LNCAP (cell line): ENCODE measurements at regions not wholly inside any gene's neighbourhood (a gene's known extent, or its start where the extent isn't known, plus 50 kb on each side); places are given as distances from the start of the nearest gene placed in this dataset.

ENCODE experiments used
- TF ChIP-seq, protein P1 (sequence below): fragments of 450-650 bp; IDR thresholded peaks from 2 replicates; pipeline ENCODE4 v1.5.1; 2017; ENCODE audit warnings: mild to moderate bottlenecking

DNA sequence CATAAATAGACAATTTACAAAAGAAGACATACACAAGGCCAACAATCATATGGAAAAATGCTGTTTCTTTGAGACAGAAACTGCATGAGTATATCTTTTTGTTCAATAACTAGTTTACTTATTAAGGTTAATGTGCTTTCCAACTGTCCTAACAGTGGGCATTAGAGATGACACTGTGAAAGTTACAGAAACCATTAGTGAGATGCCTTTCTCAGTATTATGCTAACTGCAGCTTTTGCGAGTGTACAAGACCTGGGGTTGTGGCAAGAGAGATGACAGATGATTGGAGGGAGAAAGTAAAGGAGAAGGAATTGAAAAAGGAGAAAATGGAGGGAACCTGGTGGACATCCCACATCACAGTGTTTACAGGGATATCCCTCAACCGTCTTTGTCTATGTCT is 640.5 kb downstream of the ZPLD1 start:
- TF ChIP-seq, protein P1, sequence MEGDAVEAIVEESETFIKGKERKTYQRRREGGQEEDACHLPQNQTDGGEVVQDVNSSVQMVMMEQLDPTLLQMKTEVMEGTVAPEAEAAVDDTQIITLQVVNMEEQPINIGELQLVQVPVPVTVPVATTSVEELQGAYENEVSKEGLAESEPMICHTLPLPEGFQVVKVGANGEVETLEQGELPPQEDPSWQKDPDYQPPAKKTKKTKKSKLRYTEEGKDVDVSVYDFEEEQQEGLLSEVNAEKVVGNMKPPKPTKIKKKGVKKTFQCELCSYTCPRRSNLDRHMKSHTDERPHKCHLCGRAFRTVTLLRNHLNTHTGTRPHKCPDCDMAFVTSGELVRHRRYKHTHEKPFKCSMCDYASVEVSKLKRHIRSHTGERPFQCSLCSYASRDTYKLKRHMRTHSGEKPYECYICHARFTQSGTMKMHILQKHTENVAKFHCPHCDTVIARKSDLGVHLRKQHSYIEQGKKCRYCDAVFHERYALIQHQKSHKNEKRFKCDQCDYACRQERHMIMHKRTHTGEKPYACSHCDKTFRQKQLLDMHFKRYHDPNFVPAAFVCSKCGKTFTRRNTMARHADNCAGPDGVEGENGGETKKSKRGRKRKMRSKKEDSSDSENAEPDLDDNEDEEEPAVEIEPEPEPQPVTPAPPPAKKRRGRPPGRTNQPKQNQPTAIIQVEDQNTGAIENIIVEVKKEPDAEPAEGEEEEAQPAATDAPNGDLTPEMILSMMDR: no peak

DNA sequence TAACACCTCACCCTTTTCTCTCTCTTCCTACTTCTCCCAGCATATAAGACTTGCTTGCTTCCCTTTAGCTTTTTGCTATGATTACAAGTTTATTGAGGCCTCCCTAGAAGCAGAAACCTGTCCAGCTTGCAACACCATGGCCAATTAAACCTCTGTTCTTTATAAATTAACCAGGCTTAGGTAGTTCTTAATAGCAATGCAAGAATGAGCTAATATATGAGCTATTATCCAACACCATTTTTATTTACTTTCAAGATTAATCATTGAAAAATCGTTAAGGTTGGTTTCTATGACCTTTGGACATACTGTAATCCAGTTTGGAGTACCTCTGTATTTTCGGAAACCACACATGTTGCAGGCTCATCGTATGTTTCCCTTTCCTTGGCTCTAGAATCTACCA is 643.1 kb downstream of the ZPLD1 start:
- TF ChIP-seq, protein P1: no peak

DNA sequence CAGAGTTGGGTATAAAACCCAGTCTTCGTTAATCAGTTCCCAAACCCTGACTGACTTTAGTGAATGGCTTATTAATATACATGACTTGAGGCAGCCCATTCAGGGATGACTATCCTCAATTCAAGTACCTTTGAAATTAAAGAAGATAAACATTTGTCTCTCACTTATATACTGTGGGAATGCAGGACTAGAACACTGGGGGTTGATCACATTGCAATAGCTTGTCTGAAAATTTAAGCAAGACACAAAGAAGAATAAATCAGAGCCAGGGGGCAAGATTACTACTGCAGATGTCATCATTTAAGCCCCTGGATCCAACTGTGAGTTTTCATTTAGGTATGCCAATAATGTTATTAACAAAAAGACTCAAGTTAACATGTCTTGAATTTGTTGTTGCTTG is 647.7 kb downstream of the ZPLD1 start:
- TF ChIP-seq, protein P1: no peak

DNA sequence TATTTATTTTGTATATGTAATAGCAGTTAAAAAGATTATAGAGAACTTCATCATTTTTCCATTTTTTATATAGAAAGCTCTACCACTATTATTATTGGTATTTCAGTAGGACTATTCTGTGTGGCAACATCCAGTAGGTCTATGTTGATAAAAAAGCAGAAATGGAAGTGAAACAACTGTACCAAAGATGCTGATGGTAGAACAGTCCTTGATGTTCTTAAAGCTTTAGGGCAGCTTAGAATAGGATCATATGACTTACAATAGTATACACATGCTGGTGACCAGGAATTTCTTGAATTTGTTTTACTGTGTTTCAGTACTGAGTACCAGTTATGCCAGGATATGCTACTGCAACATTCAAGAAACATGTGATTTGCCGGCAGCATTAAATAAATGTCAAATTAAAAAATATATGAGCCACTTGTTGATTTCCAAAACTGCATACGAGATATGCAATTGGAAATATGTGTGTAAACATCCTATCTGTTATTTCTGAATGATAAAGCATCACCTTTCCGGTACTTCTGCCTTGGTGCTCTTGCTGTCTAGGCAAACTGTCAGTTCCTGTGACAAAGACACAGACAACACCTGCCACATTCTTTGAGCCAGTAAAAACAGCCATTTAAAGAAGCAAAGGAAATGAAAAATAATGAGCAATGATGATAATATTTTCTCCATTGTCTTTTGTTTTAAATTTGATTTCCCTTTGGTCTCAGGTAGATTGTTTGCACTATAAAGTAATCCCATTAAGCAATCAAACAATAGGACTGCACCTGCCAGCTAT is 649.2 kb downstream of the ZPLD1 start:
- TF ChIP-seq, protein P1: no peak

DNA sequence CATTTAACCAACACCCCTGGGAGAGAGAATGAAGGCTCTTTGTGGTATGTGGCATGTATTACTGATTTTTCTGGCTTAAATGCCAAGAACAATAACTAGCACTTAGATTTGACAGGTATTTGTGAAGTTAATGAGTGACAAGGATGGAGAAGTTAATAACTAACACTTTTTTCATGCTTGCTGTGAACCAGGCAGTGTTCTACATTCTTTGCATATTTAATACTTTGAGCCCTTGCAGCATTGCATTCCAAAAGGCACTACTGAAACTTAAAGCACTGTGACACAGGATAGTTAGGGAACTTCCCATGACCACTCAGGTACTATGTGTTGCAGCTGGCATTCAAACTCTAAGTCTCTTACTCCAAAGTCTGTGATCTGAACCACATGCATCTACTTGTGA is 650.6 kb downstream of the ZPLD1 start:
- TF ChIP-seq, protein P1: no peak

DNA sequence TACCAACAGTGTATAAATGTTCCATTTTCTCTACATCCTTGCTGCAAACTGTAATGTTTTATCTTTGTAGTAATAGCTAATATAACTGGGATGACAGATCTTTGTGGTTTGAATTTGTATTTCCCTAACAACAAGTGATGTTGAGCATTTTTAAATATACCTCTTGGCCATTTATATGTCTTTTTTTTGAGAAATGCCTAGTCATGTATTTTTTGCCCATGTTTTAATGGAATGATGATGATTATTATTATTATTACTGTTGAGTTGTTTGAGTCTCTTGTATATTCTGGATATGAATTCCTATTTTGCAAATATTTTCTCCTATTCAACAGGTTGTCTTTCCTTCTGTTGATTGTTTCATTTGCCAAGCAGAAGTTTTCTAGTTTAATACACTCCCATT is 654.9 kb downstream of the ZPLD1 start:
- TF ChIP-seq, protein P1: no peak

DNA sequence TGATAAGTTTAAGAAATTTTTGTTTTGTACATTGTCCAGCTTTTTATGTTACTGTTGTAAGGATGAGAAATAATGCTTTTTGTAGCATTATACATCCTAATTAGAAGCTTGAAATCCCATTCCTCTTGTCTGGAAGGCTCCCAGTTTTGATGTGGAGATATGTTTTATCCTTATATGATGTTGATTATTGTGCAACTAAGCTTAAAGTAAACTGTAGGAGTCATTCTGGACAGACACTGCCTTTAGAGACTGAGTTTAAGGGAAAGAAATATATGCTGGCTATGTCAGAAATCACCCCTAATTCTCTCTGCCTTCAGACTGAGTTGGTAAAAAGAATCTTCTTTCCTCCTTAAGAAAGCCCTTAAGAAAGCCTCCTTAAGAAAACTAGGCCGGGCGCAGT is 670.4 kb downstream of the ZPLD1 start:
- TF ChIP-seq, protein P1: no peak

DNA sequence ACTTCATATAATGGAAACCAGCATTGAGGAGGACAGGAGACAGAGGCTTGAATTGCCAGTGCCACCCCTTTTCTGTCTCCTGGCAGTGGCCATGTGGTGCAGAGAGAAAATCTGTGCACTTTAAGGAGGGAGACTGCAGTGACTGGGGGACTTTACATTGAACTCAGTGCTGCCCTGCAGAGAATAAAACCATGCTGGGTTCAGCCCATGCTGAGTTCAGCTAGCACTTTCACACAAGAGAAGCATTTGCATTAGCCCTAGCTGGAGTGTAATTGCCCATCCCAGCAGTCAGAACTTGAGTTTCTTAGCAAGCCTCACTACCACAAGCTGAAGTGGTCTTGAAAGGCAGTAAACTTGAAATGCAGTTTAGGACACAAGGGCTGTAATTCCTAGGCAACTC is 677.5 kb downstream of the ZPLD1 start:
- TF ChIP-seq, protein P1: no peak
